Stimulated activated CD8-positive, alpha-beta memory T cell treated with anti-CD3 and anti-CD28 coated beads, Interleukin-12 subunit alpha, Interleukin-12 subunit beta, amount 100 ng/mL, for 1 hour (primary cell): ENCODE measurements at regions not wholly inside any gene's neighbourhood (a gene's known extent, or its start where the extent isn't known, plus 50 kb on each side); places are given as distances from the start of the nearest gene placed in this dataset.
"Not testable (repeated sequence)": the region's sequence is repeated elsewhere in the genome, so short reads cannot be mapped to it uniquely, and the experiment has no call there.

ENCODE experiments used
- DNase-seq: peaks from one replicate; pipeline ENCODE4 v3.0.0-alpha.2; 2020; ENCODE audit warnings: low read depth

GRCh38 chr10:78654047-78654590 lies 414.6 kb upstream of the ZMIZ1 start:
- DNase-seq = no peak

- DNase-seq = no peak
Measured at GRCh38 chr10:78655979-78656378, 412.8 kb upstream of the ZMIZ1 start.

GRCh38 chr10:78656417-78657162 lies 412.2 kb upstream of the ZMIZ1 start:
- no peak for DNase-seq

GRCh38 chr10:78657163-78657861 lies 411.5 kb upstream of the ZMIZ1 start:
- DNase-seq = peak; percentile 31

GRCh38 chr10:78657862-78658165 lies 411.0 kb upstream of the ZMIZ1 start:
- no peak for DNase-seq

- no peak for DNase-seq
Measured at GRCh38 chr10:78658645-78659597, 409.8 kb upstream of the ZMIZ1 start.

- DNase-seq = no peak
Measured at GRCh38 chr10:78659598-78659967, 409.2 kb upstream of the ZMIZ1 start.

- DNase-seq = no peak
Measured at GRCh38 chr10:78660446-78661106, 408.2 kb upstream of the ZMIZ1 start.

GRCh38 chr10:78663721-78664120 lies 405.0 kb upstream of the ZMIZ1 start:
- DNase-seq = no peak

GRCh38 chr10:78664929-78665553 lies 403.7 kb upstream of the ZMIZ1 start:
- no peak for DNase-seq

- DNase-seq = no peak
Measured at GRCh38 chr10:78672918-78673317, 395.8 kb upstream of the ZMIZ1 start.

- DNase-seq = not testable (repeated sequence)
Measured at GRCh38 chr10:78681141-78681540, 387.6 kb upstream of the ZMIZ1 start.

- DNase-seq = not testable (repeated sequence)
Measured at GRCh38 chr10:78681986-78682385, 386.8 kb upstream of the ZMIZ1 start.

- DNase-seq = no peak
Measured at GRCh38 chr10:78684947-78685346, 383.8 kb upstream of the ZMIZ1 start.

GRCh38 chr10:78685466-78686103 lies 383.2 kb upstream of the ZMIZ1 start:
- DNase-seq = no peak

GRCh38 chr10:78686444-78687060 lies 382.2 kb upstream of the ZMIZ1 start:
- no peak for DNase-seq

- no peak for DNase-seq
Measured at GRCh38 chr10:78687626-78688025, 381.1 kb upstream of the ZMIZ1 start.

GRCh38 chr10:78688230-78688900 lies 380.4 kb upstream of the ZMIZ1 start:
- no peak for DNase-seq

- no peak for DNase-seq
Measured at GRCh38 chr10:78688901-78689583, 379.7 kb upstream of the ZMIZ1 start.
